NCI-H2196 (cell line): ENCODE measurements at regions not wholly inside any gene's neighbourhood (a gene's known extent, or its start where the extent isn't known, plus 50 kb on each side); places are given as distances from the start of the nearest gene placed in this dataset.

ENCODE experiments used
- DNase-seq: peaks from one replicate; lab custom pipeline; 2025; ENCODE audit not compliant: unreplicated experiment; lab: John Stamatoyannopoulos, UW

DNA sequence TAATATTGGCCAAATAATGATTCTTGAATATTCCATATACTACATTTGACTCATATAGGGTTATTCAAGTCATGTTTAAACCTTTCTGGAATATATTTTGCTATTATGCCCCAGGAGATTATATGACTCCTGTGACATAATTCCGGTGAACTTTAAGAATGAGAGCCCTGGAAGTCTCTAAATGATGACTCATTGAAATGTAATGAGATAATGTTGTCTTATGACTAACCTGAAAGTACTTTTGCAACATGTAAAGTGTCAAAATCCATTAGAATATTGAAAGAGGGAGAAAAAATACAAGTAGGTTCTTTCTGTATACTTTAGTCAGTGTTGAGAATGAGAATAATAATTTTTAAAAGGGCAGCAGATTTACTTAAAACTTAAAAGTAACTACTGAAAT lies 830.4 kb downstream of the MAT2B start:
- no peak for DNase-seq

DNA sequence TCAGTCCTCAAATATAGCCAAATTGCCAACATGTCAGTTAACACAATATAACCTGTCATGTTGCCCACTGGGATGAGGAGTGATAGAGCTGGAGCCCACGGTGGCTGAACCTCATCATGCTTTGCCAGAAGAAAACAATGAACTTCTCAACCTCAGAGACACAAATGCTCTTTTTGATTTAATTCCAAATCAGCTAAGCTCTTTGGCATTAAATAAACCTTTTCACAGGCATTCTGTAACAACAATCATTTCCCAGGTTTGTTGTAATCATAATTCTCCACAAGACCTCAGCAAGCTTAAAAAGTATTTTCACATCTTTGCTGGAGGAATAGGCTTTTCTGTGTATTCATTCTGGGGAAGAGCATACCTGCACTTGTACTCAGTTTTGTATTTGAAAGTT lies 830.9 kb downstream of the MAT2B start:
- DNase-seq: no peak

DNA sequence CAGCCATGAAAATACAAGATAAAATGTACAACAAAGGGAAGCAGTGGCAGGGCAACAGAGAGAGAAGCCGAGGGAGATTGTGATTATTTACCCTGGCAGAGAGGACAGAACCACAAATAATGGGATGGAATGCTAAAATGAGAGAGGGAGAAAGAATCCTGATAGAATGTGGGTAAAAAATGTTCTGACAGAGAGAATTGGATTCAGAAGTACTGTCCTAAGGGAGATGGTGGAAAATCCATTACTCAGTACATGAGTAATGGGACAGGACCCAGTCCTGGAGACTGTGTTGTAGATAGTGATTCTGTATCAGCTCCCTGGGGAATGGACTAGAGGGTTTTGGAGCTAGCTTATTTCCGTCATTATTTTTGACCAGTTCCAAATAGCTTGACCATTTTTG lies 831.5 kb downstream of the MAT2B start:
- no peak for DNase-seq

DNA sequence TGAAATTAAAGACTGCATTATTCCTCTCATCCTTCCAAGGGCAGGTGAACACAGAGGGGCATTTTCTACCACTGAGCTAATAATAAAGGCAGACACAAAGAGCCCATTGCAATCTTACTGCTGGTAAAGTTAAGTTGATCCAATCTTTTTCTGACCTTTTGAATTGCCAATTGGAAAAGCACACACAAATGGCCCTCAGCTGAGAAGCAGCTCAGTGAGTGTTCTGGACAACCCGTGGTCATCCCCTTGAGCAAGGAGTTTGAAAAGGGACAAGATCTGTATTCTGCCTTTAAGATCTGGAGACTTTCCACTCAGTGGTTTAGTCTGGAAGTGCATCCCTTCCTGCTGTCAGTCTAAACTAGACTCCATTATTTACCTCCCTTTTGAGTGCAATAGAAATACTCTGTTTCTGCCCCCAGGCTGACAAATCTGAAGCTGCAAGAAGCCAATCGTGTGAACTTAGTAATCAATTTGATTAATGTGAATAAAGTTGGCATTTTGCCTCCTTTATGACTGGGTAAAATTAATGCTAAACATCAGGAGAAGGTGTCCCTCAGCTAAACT lies 835.7 kb downstream of the MAT2B start:
- DNase-seq: no peak

DNA sequence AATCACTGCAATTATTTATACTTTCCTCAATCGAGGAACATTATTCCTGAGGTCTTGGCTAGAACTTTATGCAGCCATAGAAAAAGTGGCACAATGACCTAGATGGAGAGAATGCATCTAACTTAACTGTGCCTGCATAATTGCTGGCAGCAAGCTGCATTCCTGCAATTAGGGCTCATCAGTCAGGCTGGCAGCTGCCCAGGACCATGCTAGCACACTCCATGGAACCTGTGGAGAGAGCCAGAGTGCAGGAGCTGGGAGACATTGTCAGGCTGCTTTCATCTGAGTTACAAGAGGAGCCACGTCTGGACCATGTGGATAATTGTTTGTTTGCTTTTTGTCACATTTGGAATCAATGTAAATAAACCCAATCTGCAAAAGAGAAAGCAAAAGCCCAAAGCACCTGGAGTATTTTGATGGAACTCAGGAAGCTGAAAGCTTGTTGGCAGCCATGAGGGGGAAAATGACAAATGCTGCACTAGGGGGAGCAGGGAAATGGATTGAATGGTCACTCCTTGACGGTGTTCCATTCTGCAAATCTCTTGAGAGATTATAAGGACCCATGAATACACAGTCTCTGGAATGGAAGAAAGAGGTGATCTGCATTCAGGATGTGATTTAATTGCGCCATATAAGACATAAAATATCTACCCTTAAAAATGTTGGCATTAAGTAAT lies 839.9 kb downstream of the MAT2B start:
- DNase-seq: no peak

DNA sequence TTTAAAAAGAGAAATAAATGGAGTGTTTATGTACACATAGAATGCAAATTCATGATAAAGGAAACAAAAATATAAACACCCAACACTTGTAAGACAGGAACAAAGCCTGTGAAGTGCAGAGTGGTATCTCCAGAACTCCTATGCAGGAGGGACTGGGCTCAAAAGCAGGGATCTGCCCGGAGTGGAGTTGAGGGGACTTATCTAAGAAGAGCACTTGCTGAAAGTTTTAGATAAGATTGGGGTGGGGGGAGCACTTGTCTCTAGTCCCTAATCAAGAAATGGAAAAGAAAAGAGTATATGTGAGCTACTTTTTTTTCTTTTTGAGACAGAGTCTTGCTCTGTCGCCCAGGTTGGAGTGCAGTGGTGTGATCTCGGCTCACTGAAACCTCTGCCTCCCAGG lies 840.4 kb downstream of the MAT2B start:
- DNase-seq: no peak

DNA sequence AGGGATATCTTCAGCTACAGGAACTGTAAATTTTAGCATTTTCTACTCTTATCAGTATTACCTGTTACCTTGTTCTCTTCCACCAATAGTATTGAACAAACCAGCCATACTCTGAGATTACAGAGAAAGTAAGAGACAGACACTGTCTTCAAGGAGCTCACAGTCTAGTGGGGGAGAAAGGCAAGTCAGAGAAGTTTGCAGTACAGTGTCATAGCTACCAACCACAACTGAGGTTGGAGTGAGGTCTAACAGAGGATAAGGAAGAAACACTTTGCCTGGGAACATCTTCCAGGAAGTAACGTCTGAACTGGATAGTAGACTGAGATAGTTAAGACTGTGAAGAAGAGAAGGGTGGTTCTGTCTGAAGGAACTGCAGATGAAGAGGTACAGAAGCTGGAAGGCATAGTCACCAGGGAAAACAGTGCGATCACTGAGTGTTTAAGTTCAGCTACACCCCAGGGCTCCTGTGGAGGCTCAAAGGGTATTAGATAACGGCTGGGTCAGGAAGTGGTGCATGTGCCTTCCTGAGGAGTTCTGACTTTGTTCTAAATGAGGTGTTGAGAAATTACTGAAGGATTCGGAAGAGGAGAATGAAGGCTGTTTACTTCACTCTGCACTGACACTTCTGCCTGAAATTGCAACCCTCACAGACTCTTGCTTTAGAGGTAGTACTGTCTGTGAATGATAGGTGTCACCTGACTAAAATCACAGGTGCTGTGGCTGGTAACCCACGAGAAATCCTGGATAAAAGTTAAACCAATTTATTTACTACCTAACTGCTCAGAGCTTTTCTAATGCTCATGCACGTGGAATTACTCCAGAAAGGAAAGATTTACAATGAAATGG lies 841.6 kb downstream of the MAT2B start:
- no peak for DNase-seq

DNA sequence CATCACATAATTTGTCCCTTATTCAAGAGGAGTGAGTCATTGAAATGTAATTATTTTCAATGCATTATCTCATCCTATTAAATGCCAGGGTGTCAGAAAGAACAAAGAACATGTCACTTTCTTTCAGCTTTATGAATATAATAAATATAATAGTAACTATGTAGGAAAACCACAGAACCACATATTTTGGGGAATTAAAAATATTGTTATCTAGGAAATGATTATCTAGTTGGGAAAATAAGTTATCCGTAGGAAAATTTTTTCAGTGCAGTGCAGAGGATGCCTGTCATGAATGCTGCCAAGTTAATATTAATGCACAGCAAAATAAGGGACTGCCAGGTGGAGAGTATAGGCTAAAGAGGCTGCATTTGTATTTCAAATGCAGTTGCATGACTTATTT lies 844.8 kb downstream of the MAT2B start:
- no peak for DNase-seq

DNA sequence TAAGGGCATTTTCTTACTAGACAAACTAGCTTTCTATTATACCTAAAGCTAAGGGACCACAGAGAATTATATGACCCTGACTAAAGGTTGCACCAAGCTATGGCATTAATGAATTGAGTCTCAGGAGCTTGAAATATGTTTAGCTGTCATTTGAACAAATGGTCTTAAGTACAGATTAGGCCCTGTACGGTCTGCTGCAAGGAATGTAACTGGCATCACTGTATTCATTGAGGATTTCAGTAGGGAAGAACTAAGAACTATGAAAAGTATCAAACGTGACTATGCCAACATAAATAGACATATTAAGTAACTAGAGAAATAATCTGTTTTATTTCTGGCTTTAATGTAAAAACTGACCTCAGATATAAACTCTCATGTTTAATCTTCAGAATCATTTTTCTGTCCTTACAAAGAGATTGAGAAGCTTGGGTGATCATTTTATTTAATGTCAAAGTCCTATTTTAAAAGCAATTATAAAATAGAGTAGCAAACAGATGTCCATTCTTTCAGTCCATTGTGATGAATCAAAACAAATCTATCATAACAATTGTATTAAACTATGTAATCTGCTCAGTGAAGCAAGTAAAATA lies 845.9 kb downstream of the MAT2B start:
- no peak for DNase-seq

DNA sequence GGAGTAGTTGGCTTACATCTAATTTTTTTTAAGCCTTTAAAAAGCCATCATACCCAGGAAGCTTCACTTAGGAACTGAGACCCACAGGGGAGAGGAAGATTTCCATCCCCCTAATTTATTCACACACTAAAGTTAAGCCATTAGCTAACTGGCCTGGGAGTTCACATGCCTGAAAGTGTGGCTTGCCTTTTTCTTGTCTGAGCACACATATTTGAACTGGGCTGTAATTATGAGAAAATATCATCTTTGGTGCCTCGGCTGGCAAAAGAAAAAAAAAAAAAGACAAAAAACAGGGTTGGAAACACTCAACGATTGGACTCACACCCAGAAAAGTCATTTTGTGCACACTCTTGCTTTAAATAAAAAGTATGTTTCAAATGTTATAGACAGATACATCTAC lies 847.3 kb downstream of the MAT2B start:
- DNase-seq: no peak

DNA sequence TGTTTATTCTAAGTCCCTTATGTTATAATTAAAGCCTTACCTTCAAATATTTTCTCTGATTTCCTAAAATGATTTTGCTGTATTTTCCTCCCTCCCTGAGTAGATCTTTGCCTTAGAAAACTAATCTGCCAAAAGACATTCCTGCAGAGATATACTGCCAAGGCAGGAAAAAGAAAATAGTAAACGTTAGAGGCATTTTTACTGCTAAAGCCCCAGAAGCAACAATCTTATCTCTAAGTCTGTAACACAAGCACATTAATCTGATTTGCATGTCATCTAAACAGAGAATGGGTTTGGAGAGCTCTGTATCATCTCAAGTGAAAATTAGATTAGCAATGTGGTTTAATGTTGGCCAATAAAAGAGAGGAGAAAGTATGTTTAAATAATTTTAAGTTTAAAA lies 847.7 kb downstream of the MAT2B start:
- DNase-seq: no peak

DNA sequence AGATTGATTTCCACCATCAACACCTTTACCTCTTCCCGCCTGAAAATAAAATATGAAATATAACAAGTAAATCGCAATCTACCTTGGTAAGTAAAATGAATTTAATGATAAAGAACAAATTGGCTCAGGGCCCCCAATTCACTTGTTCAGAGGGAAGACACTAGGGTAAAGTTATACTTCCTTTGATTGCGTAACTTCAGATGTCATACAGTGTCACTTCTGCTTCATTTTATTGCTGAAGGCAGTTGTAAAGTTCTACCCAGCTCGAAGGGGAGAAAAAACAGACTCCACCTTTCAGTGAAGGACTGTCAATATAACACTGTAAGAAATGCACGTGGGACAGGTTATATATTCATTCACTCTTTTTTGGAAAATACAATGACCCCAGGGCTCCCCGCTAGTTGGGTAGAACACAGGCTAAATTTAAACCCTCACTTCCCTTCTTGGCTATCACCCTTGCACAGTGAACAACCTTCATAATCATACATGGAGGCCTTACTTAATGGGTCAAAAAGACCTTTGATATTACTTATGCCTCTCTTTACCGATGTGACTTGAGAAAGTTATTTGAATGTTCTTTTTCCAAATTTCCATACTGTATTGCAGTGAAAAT lies 848.8 kb downstream of the MAT2B start:
- DNase-seq: no peak

DNA sequence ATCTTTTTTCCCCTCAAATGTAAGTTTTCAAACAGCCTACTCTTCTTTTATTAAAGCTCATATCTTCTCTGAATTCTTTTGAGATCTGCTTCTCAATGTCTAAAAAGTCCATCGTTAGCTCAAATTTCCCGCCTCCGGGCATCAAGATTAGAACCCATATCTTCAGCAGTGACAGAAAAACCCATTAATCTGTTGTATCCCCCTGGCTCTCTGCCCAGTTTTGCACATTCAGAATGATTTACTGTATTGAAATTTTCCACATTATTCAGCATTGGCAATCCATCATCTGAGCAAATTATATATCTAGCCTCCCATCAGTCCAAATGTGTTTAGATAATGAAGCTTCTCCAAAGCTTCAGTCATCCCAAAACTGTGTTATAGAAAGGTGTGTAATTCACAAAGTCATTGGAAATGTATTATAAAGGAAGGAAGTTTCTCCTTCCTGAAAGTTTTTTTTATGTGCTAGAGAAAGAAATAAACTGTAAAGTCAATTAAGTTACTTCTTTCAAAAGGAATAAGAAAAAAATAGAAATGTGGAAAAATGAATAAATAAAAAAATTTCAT lies 849.9 kb downstream of the MAT2B start:
- DNase-seq: no peak

DNA sequence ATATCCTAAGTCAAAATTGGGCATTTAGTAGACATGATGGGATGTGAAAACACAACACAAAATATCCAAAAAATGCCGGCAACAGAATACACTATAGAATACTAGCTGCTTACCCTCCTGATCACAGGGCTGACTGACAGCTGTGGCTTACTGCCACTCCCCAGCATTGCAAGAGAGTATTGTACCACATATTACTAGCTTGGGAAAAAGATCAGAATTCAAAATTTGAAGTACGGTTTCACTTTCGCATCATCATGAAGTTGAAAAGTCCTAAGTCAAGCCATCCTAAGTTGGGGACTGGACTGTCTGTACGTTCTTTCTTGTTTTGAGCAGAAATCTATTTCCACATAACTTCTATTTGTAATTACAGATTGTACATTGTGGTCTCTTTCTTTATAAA lies 851.4 kb downstream of the MAT2B start:
- DNase-seq: no peak

DNA sequence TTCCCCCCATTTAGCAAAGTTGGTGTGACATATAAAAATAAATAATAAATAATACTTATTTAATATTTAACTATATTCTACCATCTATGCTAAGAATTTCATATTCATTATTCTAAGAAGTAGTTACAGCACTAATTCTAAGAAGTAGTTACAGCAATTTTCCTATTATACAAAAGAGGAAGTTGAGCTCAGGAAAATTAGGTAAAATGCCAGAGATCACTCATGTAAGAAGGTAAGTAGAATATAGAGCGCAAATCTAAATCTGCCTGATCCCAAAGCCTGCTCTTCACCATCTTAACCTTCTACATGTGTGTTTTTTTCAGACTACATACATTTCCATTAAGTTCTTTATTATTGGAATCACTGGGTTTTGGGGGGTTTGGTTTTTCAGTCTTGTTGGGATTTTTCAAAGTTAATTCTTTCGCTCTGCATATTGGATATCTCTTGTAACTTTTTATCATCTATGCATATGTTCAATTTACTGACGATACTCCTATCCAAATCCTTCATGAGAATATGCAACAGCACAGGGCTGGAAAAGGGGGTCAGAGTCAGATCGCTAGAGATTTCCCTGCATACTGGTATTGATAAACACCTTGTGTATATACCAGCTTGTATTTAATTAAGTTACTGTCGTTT lies 852.1 kb downstream of the MAT2B start:
- DNase-seq: no peak

DNA sequence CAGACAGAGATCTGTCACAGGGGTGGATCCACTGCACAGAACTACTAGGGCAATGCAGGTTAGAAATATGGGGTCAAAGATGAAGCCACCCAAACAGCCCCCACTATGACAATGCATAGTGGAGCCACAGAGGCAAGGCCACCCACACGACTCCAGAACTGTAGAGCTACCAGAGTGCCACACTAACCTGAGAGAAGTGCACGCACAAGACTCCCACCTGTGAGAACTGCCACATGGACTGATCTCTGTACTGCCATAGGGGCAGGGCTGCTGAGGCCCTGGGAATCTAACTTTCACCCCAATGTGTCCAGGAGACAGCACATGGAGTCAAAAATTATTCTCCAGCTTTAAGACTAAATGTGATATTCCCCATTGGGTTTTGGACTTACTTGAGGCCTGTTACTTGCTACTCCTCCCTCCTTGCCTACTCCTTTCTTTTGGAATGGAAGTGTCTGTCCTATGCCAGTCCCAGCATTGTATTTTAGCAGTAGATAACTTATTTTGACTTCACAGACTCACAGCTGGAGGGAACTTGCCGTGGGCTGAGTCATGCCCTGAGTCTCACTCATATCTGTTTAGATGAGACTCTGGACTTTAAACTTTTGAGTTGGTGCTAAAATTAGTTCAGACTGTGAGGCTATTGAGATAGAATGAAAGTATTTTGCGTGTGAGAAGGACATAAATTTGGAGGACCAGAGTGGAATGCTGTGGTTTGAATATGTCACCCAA lies 853.3 kb downstream of the MAT2B start:
- no peak for DNase-seq

DNA sequence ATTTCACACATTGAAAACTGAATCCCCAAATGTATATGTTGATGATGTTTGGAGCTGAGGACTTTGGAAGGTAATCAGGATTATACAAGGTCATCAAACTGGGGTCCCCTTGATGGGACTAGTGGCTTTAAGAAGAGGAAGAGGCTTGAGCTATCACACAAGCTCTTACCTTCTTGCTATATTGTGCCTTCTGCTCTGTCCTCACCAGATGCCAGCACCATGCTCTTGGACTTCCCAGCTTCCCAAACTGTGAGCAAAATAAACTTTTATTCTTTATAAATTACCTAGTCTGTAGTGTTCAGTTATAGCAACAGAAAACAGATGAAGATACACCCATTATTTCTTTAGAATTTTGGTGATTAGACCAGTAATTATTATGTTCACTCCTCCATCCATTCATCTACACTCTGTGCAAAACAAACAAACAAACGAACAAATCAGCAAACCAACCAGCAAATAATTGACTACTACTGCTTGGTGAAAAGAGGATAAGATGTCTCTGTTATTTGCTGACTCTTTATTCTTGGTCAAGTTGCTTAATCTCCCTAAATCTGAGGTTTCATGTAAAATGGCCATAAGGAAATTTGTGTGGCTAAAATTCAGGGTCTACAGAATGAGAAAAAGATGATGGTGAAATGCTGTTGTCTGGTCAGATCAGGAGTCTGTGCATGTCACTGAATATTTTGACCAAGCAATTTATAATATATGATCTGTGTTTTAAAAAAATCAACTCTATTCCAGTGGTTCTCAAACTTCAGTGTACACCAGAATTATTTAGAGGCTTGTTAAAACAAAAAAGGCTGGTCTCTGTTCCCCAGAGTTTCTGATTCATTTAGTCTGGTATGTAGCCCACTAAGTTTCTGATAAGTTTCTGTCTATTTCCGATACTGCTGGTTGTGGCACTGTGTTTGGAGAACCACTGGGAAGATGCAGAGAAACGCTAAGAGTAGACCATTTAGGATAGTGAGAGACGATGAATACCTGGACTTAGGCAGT lies 854.1 kb downstream of the MAT2B start:
- DNase-seq: no peak

DNA sequence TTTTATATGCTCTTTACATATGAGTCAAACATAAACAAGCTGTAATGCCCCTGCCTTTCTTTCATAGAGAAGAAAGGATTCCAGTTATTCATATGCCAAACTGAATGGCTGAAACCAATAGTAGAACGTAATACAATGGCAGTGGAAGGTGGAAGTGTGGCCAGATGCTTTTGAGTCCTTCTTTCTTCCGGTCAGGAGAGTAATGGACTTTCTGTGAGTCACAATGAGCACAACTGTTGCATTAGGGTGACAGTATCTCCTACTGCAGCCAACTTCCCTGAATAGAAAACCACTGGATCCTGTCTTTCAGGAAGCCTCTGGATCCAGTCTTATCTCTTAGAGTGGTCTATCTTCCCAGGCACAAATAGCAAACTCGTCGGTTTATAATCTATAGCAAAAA lies 855.2 kb downstream of the MAT2B start:
- no peak for DNase-seq

DNA sequence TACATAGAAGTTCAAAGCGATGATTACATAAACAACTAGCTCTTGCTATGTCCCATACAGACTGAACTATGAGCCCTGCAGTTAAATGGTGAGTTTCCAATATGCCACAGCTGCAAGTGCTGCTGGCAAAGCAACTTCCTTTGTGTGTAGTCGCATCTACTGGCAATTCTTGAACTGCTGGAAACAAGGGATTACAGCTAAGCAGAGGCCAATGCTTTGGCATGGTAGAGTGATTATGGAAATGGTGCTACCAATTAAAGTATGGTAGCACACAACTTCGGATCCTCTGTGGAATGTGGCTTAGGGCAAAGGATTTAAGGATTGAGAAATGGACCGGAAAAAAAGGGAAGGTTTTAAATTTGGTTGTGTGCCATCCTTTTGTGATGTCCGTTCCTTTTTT lies 856.6 kb downstream of the MAT2B start:
- DNase-seq: no peak
